ENCODE measurements at regions not wholly inside any gene's neighbourhood (a gene's known extent, or its start where the extent isn't known, plus 50 kb on each side); places are given as distances from the start of the nearest gene placed in this dataset.

DNA sequence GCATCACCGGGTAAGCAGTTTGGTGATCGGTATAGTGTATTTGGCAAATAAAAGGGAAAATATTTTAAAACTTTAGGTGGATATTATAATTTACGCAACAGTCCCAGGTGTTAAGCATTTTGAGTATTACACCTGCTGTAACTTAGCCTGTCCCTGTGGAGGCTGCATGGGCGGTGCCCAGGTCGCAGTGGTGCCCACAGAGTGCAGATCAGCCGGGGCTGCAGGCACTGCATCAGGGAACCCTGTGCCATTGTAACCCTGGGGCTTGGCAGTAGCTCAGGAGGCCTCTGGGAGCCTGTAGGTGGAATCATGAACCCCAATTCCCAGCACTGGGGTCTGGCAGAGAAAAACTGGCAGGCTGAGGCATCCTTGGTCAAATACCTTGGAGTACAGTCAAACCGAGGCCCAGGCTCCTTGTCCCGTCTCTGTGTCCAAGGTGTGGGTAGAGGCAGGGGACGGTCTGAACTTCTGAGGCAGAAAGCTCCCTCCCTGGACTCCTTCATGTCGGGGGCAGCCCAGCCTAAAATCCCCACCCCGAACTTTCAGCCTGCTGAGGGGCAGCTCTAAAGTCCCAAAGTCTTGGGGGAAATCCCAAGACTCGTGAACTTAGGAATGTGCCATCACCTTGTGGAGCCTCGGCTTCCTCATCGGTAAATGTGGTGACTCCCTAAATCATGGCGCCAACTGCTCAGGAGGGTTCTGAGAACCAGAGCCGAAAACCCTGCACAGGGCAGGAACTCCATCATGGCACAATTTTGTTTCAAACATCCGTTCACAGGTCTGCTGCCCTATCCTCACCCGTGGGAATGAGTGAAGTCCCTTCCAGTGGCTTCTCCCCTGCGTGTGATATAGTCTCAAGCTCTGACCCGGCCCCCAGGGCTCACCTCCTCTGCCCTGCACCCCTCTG, 85.7 kb downstream of the INHBB start:
- intact Hi-C loops (cut with micrococcal nuclease; ENCODE audit: unreplicated experiment) = no loop called here
- H3K4me1 ChIP-seq (ENCODE audit: insufficient read depth, low read length) = no peaks in the 10 kb centered on the region
- no peaks in the 10 kb centered on the region for H3K79me2 ChIP-seq (ENCODE audit: insufficient read depth, low read length)
- no peak overlapping the region for H3K27ac ChIP-seq (ENCODE audit: extremely low read length, insufficient read depth, low read length)
- peaks cover 15 to 86% of the 10 kb centered on the region in 2 experiments for H3K27me3 ChIP-seq (ENCODE audit: control insufficient read depth in 1 of 2, insufficient read depth in 2 of 2, low read length in 2 of 2)
- H3K9ac ChIP-seq (ENCODE audit: insufficient read depth, low read depth, low read length) = no peak overlapping the region
- CTCF ChIA-PET (ENCODE audit: low intra/inter-chr PET ratio, low total read pairs) = no interaction called here
- no peaks in the 10 kb centered on the region for H4K20me1 ChIP-seq (ENCODE audit: insufficient read depth, low read length)
- H3K36me3 ChIP-seq (replicated peaks in 1 of 2; ENCODE audit: control insufficient read depth in 1 of 2, insufficient read depth in 2 of 2, low read length in 2 of 2) = no peaks in the 10 kb centered on the region
- TF ChIP-seq KDM2A (CRISPR knock-in tag; IDR thresholded peaks at IDR 0.05; ENCODE audit: borderline replicate concordance, low read depth) (no peak), RBM39 (IDR thresholded peaks at IDR 0.05; ENCODE audit: low read depth, low read length, poor library complexity, severe bottlenecking) (no peak), ZNF724P (CRISPR knock-in tag; IDR thresholded peaks at IDR 0.05; ENCODE audit: borderline replicate concordance) (no peak), NKX3-1 (CRISPR knock-in tag; IDR thresholded peaks at IDR 0.05) (no peak), ZNF557 (CRISPR knock-in tag; IDR thresholded peaks at IDR 0.05) (no peak), ZBTB20 (CRISPR knock-in tag; IDR thresholded peaks at IDR 0.05; ENCODE audit: borderline replicate concordance, low read depth) (no peak)
- TF ChIP-seq, protein P1, sequence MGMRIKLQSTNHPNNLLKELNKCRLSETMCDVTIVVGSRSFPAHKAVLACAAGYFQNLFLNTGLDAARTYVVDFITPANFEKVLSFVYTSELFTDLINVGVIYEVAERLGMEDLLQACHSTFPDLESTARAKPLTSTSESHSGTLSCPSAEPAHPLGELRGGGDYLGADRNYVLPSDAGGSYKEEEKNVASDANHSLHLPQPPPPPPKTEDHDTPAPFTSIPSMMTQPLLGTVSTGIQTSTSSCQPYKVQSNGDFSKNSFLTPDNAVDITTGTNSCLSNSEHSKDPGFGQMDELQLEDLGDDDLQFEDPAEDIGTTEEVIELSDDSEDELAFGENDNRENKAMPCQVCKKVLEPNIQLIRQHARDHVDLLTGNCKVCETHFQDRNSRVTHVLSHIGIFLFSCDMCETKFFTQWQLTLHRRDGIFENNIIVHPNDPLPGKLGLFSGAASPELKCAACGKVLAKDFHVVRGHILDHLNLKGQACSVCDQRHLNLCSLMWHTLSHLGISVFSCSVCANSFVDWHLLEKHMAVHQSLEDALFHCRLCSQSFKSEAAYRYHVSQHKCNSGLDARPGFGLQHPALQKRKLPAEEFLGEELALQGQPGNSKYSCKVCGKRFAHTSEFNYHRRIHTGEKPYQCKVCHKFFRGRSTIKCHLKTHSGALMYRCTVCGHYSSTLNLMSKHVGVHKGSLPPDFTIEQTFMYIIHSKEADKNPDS (CRISPR knock-in tag; IDR thresholded peaks at IDR 0.05) = no peak
- TF ChIP-seq, protein P2, sequence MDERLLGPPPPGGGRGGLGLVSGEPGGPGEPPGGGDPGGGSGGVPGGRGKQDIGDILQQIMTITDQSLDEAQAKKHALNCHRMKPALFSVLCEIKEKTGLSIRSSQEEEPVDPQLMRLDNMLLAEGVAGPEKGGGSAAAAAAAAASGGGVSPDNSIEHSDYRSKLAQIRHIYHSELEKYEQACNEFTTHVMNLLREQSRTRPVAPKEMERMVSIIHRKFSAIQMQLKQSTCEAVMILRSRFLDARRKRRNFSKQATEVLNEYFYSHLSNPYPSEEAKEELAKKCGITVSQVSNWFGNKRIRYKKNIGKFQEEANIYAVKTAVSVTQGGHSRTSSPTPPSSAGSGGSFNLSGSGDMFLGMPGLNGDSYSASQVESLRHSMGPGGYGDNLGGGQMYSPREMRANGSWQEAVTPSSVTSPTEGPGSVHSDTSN (CRISPR knock-in tag; IDR thresholded peaks at IDR 0.05) = no peak
- in situ Hi-C loops (cut with HindIII; ENCODE audit: extremely low pct_ligation_motif_present, low pct_unique_long_range_greater_than_20kb) = no loop called here
- DNase-seq (ENCODE audit: low spot score) = no peak
- H2AFZ ChIP-seq (ENCODE audit: low read length) = no peak overlapping the region
- POLR2A ChIA-PET = no interaction called here
- H3K4me2 ChIP-seq (ENCODE audit: low read depth, low read length) = no peak overlapping the region
- no peak for ATAC-seq
- no peak overlapping the region for H3K4me3 ChIP-seq (replicated peaks in 1 of 3; ENCODE audit: insufficient read depth in 1 of 3, low read depth in 2 of 3, low read length in 3 of 3)
- H3K9me3 ChIP-seq (ENCODE audit: low read length) = no peaks in the 10 kb centered on the region
- 34% methylated on average over 20 of the region's 20 CpGs for WGBS (ENCODE audit: low lambda C conversion rate)
- no TSS peak for BruUV-seq (replicated peaks)
- no peak for FAIRE-seq
